Lower leg skin (tissue), 4 donors: ENCODE measurements at regions not wholly inside any gene's neighbourhood (a gene's known extent, or its start where the extent isn't known, plus 50 kb on each side); places are given as distances from the start of the nearest gene placed in this dataset.

ENCODE experiments used
- DNase-seq, 2 donors: peaks; one replicate each; pipeline ENCODE4 v3.0.0-alpha.2; 2019; ENCODE audit warnings: low spot score in 2 of 2
- H3K4me3 ChIP-seq: fragments of 200-600 bp; sonication (generic); 2 replicates; pipeline ENCODE4 v1.5.1; 2017; ENCODE audit warnings: mild to moderate bottlenecking, low read depth; ENCODE audit not compliant: poor library complexity, severe bottlenecking
- CTCF ChIP-seq, 3 donors: fragments of 450-650 bp; IDR thresholded peaks; one replicate each; pipeline ENCODE4 v1.5.1; 2016; ENCODE audit warnings: antibody characterized with exemption in 3 of 3, mild to moderate bottlenecking in 3 of 3, moderate library complexity in 2 of 3
- POLR2A ChIP-seq, 2 donors: fragments of 450-650 bp; IDR thresholded peaks; one replicate each; pipeline ENCODE4 v1.6.1; 2016 to 2017; ENCODE audit warnings: antibody characterized with exemption in 2 of 2, mild to moderate bottlenecking in 1 of 2, moderate library complexity in 1 of 2
- WGBS, 2 donors: methylation state at CpG; one replicate each; pipeline ENCODE4 v1.1.5; 2018; 5-methylcytosine and 5-hydroxymethylcytosine counted together
- intact Hi-C: fragments of 100-400 bp; cut with DNase I; formaldehyde crosslinking; loops from one replicate; pipeline ENCODE4 v1.15.0; 2023; ENCODE audit warnings: low total_unique reads

DNA sequence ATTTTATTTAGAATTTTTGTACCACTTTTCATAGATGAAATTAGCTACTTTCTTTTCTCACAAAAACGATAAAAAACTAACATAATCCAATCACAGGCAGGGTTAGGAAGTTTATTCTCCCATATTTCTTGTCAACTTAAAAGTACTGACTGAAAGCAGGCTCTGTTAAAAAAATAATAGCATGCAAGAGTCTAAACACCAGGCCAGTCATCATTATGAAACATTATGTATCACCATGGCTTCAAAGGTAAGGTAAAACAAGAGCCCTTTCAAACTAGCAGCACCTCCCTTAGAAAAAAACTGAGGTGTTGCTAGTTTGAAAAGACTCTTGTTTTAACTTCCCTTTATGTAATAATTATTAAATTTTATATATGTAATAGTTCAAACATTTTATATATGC lies 848.0 kb downstream of the RNF144A start:
- intact Hi-C loops = no loop called here
- 41 to 73% methylated on average over 1 of the region's 1 CpG for WGBS, 2 donors
- no peak for TF ChIP-seq CTCF (IDR thresholded peaks at IDR 0.05)
- no peak for TF ChIP-seq POLR2A (IDR thresholded peaks at IDR 0.05)
- no peak for DNase-seq
- no peak overlapping the region for H3K4me3 ChIP-seq

DNA sequence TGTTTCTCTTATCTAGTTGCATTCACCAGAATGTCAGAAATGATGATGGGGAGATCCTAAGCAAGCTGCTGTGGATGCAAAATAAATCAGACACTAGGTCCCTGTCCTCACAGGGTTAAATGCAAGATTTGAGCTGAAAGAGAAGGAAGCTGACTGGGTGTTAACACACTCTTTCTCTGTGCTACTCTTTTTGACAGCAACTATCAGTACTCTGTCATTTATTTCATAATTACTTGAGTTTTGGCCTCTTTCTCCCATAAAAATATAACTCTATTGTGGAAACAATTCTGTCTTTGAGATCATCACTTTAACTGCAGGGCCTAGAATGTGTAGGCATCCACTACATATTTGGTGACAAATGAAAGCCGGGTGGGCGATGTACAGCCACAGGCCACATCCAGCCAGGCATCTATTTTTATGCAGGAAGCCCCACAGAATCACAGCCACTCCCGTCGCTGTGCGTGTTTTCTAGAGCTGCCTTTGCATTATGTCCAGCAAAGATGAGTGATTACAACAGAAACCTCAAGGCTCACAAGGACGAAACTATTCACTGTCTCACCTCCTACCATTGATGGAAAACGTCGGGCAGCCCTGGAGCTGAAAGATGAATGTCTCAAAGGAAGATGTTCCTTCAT lies 849.0 kb downstream of the RNF144A start:
- intact Hi-C loops = no loop called here
- 79 to 80% methylated on average over 8 of the region's 8 CpGs for WGBS, 2 donors
- no peak for DNase-seq
- no peak overlapping the region for H3K4me3 ChIP-seq
- TF ChIP-seq CTCF (IDR thresholded peaks at IDR 0.05) (no peak), POLR2A (IDR thresholded peaks at IDR 0.05) (no peak)

DNA sequence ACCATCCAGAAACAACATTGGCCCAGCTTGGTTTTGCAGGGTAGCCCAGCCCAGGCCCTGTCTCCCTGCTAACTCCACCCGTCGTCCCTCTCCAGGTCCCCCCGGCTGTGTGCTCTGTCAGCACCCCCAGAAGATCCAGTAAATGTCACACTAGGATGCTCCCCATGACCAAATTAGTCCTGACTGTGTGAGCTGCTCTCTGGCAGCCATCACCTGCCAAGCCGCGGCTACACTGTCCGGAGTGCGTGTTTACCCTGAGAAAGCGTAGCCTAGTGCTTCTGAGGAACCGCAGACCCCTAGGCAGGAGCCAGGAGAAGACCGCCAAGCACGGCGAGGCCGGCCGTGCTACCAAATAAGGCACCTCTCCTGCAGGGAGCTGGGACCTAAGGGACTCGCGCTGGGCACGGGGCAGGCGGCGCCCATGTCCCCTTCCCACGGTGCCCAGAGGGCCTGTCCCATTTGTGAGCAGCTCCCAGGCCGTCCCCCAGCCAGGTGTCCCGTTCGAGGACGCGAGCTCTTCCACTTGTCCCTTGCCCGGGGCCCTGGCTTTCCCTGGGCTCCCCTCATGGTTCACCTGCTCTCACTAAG lies 849.9 kb downstream of the RNF144A start:
- DNase-seq = no peak
- intact Hi-C loops = no loop called here
- TF ChIP-seq POLR2A (IDR thresholded peaks at IDR 0.05) (no peak), CTCF (IDR thresholded peaks at IDR 0.05) (no peak)
- 95 to 97% methylated on average over 17 to 23 of the region's 26 CpGs for WGBS, 2 donors
- H3K4me3 ChIP-seq = no peak overlapping the region

GRCh38 chr2:7767902-7768301 lies 850.7 kb downstream of the RNF144A start:
- TF ChIP-seq POLR2A (IDR thresholded peaks at IDR 0.05) (no peak), CTCF (IDR thresholded peaks at IDR 0.05) (peak in 1 of 3 donors; percentile 48)
- no peak overlapping the region for H3K4me3 ChIP-seq
- WGBS, 2 donors = 94 to 95% methylated on average over 4 of the region's 4 CpGs
- intact Hi-C loops = no loop called here
- DNase-seq = no peak

GRCh38 chr2:7771781-7772180 lies 854.6 kb downstream of the RNF144A start:
- WGBS, 2 donors = 72 to 87% methylated on average over 5 of the region's 5 CpGs
- intact Hi-C loops = no loop called here
- no peak overlapping the region for H3K4me3 ChIP-seq
- no peak for DNase-seq
- TF ChIP-seq POLR2A (IDR thresholded peaks at IDR 0.05) (no peak), CTCF (IDR thresholded peaks at IDR 0.05) (no peak)
